ENCODE measurements at regions not wholly inside any gene's neighbourhood (a gene's known extent, or its start where the extent isn't known, plus 50 kb on each side); places are given as distances from the start of the nearest gene placed in this dataset.

DNA sequence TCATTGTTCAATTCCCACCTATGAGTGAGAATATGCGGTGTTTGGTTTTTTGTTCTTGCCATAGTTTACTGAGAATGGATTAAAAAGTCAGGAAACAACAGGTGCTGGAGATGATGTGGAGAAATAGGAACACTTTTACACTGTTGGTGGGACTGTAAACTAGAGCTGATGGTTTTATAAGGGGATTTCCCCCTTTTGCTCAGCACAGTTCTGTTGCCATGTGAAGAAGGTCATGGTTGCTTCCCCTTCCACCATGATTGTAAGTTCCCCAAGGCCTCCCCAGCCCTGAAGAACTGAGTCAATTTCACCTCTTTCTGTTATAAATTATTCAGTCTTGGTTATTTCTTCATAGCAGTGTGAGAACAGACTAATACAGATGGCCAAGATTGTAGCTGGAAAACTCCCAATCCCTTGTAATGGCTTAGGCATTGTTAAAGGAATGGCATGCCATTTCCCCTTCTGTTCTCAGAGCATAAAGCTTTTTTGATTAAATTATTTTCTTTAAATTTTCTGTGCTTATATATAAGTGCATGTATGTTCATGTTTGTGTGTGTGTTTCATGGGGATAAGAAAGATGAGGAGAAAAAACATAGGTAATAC, 144.8 kb downstream of the BACH1 start:
- TF ChIP-seq, protein P1, sequence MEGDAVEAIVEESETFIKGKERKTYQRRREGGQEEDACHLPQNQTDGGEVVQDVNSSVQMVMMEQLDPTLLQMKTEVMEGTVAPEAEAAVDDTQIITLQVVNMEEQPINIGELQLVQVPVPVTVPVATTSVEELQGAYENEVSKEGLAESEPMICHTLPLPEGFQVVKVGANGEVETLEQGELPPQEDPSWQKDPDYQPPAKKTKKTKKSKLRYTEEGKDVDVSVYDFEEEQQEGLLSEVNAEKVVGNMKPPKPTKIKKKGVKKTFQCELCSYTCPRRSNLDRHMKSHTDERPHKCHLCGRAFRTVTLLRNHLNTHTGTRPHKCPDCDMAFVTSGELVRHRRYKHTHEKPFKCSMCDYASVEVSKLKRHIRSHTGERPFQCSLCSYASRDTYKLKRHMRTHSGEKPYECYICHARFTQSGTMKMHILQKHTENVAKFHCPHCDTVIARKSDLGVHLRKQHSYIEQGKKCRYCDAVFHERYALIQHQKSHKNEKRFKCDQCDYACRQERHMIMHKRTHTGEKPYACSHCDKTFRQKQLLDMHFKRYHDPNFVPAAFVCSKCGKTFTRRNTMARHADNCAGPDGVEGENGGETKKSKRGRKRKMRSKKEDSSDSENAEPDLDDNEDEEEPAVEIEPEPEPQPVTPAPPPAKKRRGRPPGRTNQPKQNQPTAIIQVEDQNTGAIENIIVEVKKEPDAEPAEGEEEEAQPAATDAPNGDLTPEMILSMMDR (conservative IDR thresholded peaks at IDR 0.05 in 1 of 2, IDR thresholded peaks at IDR 0.05 in 1 of 2; ENCODE audit: extremely low read depth in 1 of 2, insufficient read depth in 1 of 2, low read depth in 1 of 2, low read length in 2 of 2) = no peak
- TF ChIP-seq EZH2 (IDR thresholded peaks at IDR 0.05; ENCODE audit: borderline replicate concordance, low read length) = no peak

All from mammary epithelial cell (primary cell).